T-cell (primary cell): ENCODE measurements at regions not wholly inside any gene's neighbourhood (a gene's known extent, or its start where the extent isn't known, plus 50 kb on each side); places are given as distances from the start of the nearest gene placed in this dataset.

Experiments
- ATAC-seq, 4 experiments: fragments of 200-7000 bp in 3 of 4; fragments of 150-1000 bp in 1 of 4; cut with Tn5 transposase; replicated peaks in 1 of 4; 1 replicate in 3 of 4; 2 replicates in 1 of 4; pipeline ENCODE4 v1.10.0; 2021; ENCODE audit warnings: moderate library complexity in 3 of 4, mild to moderate bottlenecking in 2 of 4, moderate number of reproducible peaks in 1 of 4
- CTCF ChIA-PET, 2 donors: fragments of 300-600 bp; sonication (Branson Sonifier 250); formaldehyde crosslinking; loops; one replicate each; lab custom pipeline; 2022; ENCODE audit warnings: antibody characterized with exemption in 2 of 2; lab: Charles Lee
- POLR2A ChIA-PET, 2 donors: fragments of 300-600 bp; sonication (Branson Sonifier 250); formaldehyde crosslinking; loops; one replicate each; lab custom pipeline; 2022; ENCODE audit warnings: antibody characterized with exemption in 2 of 2; lab: Charles Lee
- DNase-seq, 35 experiments: peaks; one replicate each; pipeline versions ENCODE4 v3.0.0 to v3.0.0-alpha.2; 2013 to 2023
- H3K27ac ChIP-seq: one replicate; pipeline ENCODE4 v1.5.1; 2013; ENCODE audit warnings: low read length
- H3K27me3 ChIP-seq, 2 experiments: replicated peaks in 1 of 2; 1 replicate in 1 of 2; 2 replicates in 1 of 2; pipeline versions ENCODE4 v1.6.1 to v1.7.0; 2013; ENCODE audit warnings: low read length in 1 of 2, mixed read lengths in 1 of 2; ENCODE audit not compliant: control insufficient read depth in 2 of 2, insufficient read depth in 2 of 2; ENCODE audit errors: extremely low read depth in 1 of 2
- H3K36me3 ChIP-seq, 2 donors: 1 replicate in 1 of 2; 2 replicates in 1 of 2; pipeline versions ENCODE4 v1.6.1 to v1.7.0; 2013; ENCODE audit warnings: low read length in 1 of 2; ENCODE audit not compliant: control insufficient read depth in 2 of 2, insufficient read depth in 1 of 2; ENCODE audit errors: extremely low read depth in 1 of 2
- H3K4me1 ChIP-seq, 2 experiments: 1 replicate in 1 of 2; 2 replicates in 1 of 2; pipeline versions ENCODE4 v1.6.1 to v1.7.0; 2013; ENCODE audit warnings: low read length in 2 of 2, mixed read lengths in 1 of 2; ENCODE audit not compliant: insufficient read depth in 2 of 2, control insufficient read depth in 1 of 2; ENCODE audit errors: extremely low read depth in 1 of 2
- H3K4me3 ChIP-seq, 2 donors: 1 replicate in 1 of 2; 2 replicates in 1 of 2; pipeline versions ENCODE4 v1.5.1 to v1.7.0; 2013; ENCODE audit warnings: mild to moderate bottlenecking in 2 of 2, low read length in 1 of 2, moderate library complexity in 1 of 2; ENCODE audit not compliant: control insufficient read depth in 1 of 2; ENCODE audit errors: extremely low read depth in 1 of 2
- H3K9me3 ChIP-seq: 2 replicates; pipeline ENCODE4 v1.7.0; 2013
- H3K27ac Mint-ChIP-seq, 2 donors: one replicate each; pipeline ENCODE4 v1.8.0; 2020 to 2021; ENCODE audit warnings: mild to moderate bottlenecking in 2 of 2, mixed read lengths in 2 of 2
- H3K27me3 Mint-ChIP-seq, 2 donors: one replicate each; pipeline ENCODE4 v1.8.0; 2021 to 2022; ENCODE audit warnings: mixed read lengths in 2 of 2
- H3K36me3 Mint-ChIP-seq: one replicate; pipeline ENCODE4 v1.8.0; 2021; ENCODE audit warnings: mixed read lengths
- H3K4me1 Mint-ChIP-seq, 3 donors: one replicate each; pipeline ENCODE4 v1.8.0; 2020 to 2022; ENCODE audit warnings: mixed read lengths in 3 of 3, mild to moderate bottlenecking in 1 of 3
- H3K4me3 Mint-ChIP-seq, 3 donors: one replicate each; pipeline ENCODE4 v1.8.0; 2020 to 2022; ENCODE audit warnings: mild to moderate bottlenecking in 3 of 3, mixed read lengths in 3 of 3, moderate library complexity in 3 of 3
- H3K9me3 Mint-ChIP-seq, 3 donors: one replicate each; pipeline ENCODE4 v1.8.0; 2020 to 2022; ENCODE audit warnings: mixed read lengths in 3 of 3
- WGBS: methylation state at CpG from one replicate; pipeline ENCODE4 v1.1.5; 2013; ENCODE audit warnings: missing lambda C conversion rate; ENCODE audit not compliant: insufficient coverage; 5-methylcytosine and 5-hydroxymethylcytosine counted together

GRCh38 chr16:55041540-55042234 is 111.0 kb downstream of the IRX5 start:
- peaks cover 0 to 15% of the 10 kb centered on the region in 2 experiments for H3K27me3 ChIP-seq
- H3K4me3 ChIP-seq: no peak overlapping the region
- H3K27me3 Mint-ChIP-seq: peaks cover 0 to 1% of the 10 kb centered on the region in 2 donors
- H3K4me1 ChIP-seq: no peaks in the 10 kb centered on the region
- DNase-seq: no peak
- ChIA-PET POLR2A (no interaction called here), CTCF (no interaction called here)
- H3K36me3 ChIP-seq: no peaks in the 10 kb centered on the region
- ATAC-seq: no peak
- WGBS: 50% methylated on average over 1 of the region's 3 CpGs
- no peaks in the 10 kb centered on the region for H3K9me3 ChIP-seq
- H3K9me3 Mint-ChIP-seq: no peaks in the 10 kb centered on the region
- H3K4me1 Mint-ChIP-seq: no peaks in the 10 kb centered on the region
- no peak overlapping the region for H3K27ac Mint-ChIP-seq
- no peak overlapping the region for H3K4me3 Mint-ChIP-seq
- H3K36me3 Mint-ChIP-seq: no peaks in the 10 kb centered on the region
- no peak overlapping the region for H3K27ac ChIP-seq

- Histone ChIP-seq H3K9me3 (no peaks in the 10 kb centered on the region), H3K27ac (no peak overlapping the region), H3K4me1 (no peaks in the 10 kb centered on the region), H3K27me3 (peaks cover 2 to 15% of the 10 kb centered on the region in 2 experiments), H3K4me3 (no peak overlapping the region), H3K36me3 (no peaks in the 10 kb centered on the region)
- Mint-ChIP-seq H3K27ac (no peak overlapping the region), H3K9me3 (no peaks in the 10 kb centered on the region), H3K36me3 (no peaks in the 10 kb centered on the region), H3K27me3 (peaks cover 0 to 5% of the 10 kb centered on the region in 2 donors), H3K4me3 (no peak overlapping the region), H3K4me1 (no peaks in the 10 kb centered on the region)
- WGBS: 91% methylated on average over 11 of the region's 13 CpGs
- ATAC-seq (no peak), DNase-seq (no peak)
- ChIA-PET CTCF (no interaction called here), POLR2A (no interaction called here)
Measured at GRCh38 chr16:55042556-55043432, 112.1 kb downstream of the IRX5 start.

GRCh38 chr16:55043499-55043898 is 112.8 kb downstream of the IRX5 start:
- Histone ChIP-seq H3K36me3 (no peaks in the 10 kb centered on the region), H3K4me3 (no peak overlapping the region), H3K27ac (no peak overlapping the region), H3K9me3 (no peaks in the 10 kb centered on the region), H3K27me3 (peaks cover 2 to 15% of the 10 kb centered on the region in 2 experiments), H3K4me1 (no peaks in the 10 kb centered on the region)
- Mint-ChIP-seq H3K27me3 (peaks cover 0 to 5% of the 10 kb centered on the region in 2 donors), H3K4me3 (no peak overlapping the region), H3K27ac (no peak overlapping the region), H3K4me1 (no peaks in the 10 kb centered on the region), H3K9me3 (no peaks in the 10 kb centered on the region), H3K36me3 (no peaks in the 10 kb centered on the region)
- DNase-seq (no peak), ATAC-seq (no peak)
- ChIA-PET CTCF (no interaction called here), POLR2A (no interaction called here)
- no CpG with 5 or more reads among the region's 3 CpGs for WGBS

- H3K9me3 ChIP-seq: no peaks in the 10 kb centered on the region
- Mint-ChIP-seq H3K36me3 (no peaks in the 10 kb centered on the region), H3K9me3 (no peaks in the 10 kb centered on the region), H3K4me1 (no peaks in the 10 kb centered on the region), H3K4me3 (no peak overlapping the region), H3K27me3 (peaks cover 0 to 5% of the 10 kb centered on the region in 2 donors), H3K27ac (no peak overlapping the region)
- ChIA-PET POLR2A (no interaction called here), CTCF (no interaction called here)
- peaks cover 2 to 15% of the 10 kb centered on the region in 2 experiments for H3K27me3 ChIP-seq
- H3K27ac ChIP-seq: no peak overlapping the region
- ATAC-seq (no peak), DNase-seq (no peak)
- no peaks in the 10 kb centered on the region for H3K36me3 ChIP-seq
- H3K4me1 ChIP-seq: no peaks in the 10 kb centered on the region
- WGBS: 44% methylated on average over 6 of the region's 11 CpGs
- no peak overlapping the region for H3K4me3 ChIP-seq
Measured at GRCh38 chr16:55044201-55044975, 113.7 kb downstream of the IRX5 start.

GRCh38 chr16:55045329-55045728 is 114.7 kb downstream of the IRX5 start:
- POLR2A ChIA-PET: no interaction called here
- CTCF ChIA-PET: no interaction called here
- Mint-ChIP-seq H3K4me1 (no peaks in the 10 kb centered on the region), H3K27ac (no peak overlapping the region), H3K27me3 (peaks cover 0 to 5% of the 10 kb centered on the region in 2 donors), H3K4me3 (no peak overlapping the region), H3K36me3 (no peaks in the 10 kb centered on the region), H3K9me3 (no peaks in the 10 kb centered on the region)
- DNase-seq (no peak), ATAC-seq (no peak)
- H3K4me3 ChIP-seq: no peak overlapping the region
- no peaks in the 10 kb centered on the region for H3K9me3 ChIP-seq
- H3K36me3 ChIP-seq: no peaks in the 10 kb centered on the region
- no peak overlapping the region for H3K27ac ChIP-seq
- H3K27me3 ChIP-seq: peaks cover 2 to 10% of the 10 kb centered on the region in 2 experiments
- 90% methylated on average over 3 of the region's 3 CpGs for WGBS
- H3K4me1 ChIP-seq: no peaks in the 10 kb centered on the region

GRCh38 chr16:55045756-55046460 is 115.2 kb downstream of the IRX5 start:
- 66% methylated on average over 6 of the region's 11 CpGs for WGBS
- Histone ChIP-seq H3K27ac (no peak overlapping the region), H3K27me3 (peaks cover 2 to 10% of the 10 kb centered on the region in 2 experiments), H3K9me3 (no peaks in the 10 kb centered on the region), H3K4me1 (no peaks in the 10 kb centered on the region), H3K36me3 (no peaks in the 10 kb centered on the region), H3K4me3 (no peak overlapping the region)
- Mint-ChIP-seq H3K27me3 (peaks cover 0 to 5% of the 10 kb centered on the region in 2 donors), H3K36me3 (no peaks in the 10 kb centered on the region), H3K9me3 (no peaks in the 10 kb centered on the region), H3K27ac (no peak overlapping the region), H3K4me1 (no peaks in the 10 kb centered on the region), H3K4me3 (no peak overlapping the region)
- no peak for DNase-seq
- ChIA-PET POLR2A (no interaction called here), CTCF (no interaction called here)
- no peak for ATAC-seq
